SK-N-SH treated with all-trans-retinoic acid at 6 μM for 48 hours (cell line): ENCODE measurements at regions not wholly inside any gene's neighbourhood (a gene's known extent, or its start where the extent isn't known, plus 50 kb on each side); places are given as distances from the start of the nearest gene placed in this dataset.

Source experiments
- ATAC-seq: fragments of 200-7000 bp; cut with Tn5 transposase; 3 replicates; pipeline ENCODE4 v1.9.1; 2020; ENCODE audit warnings: mild to moderate bottlenecking, moderate library complexity
- BACH2 ChIP-seq: fragments of 250-450 bp; sonication (Bioruptor Pico); IDR thresholded peaks from 2 replicates; pipeline ENCODE4 v1.9.0; 2021; ENCODE audit warnings: mild to moderate bottlenecking, borderline replicate concordance
- CSDC2 ChIP-seq: fragments of 250-450 bp; sonication (Bioruptor Pico); IDR thresholded peaks from 2 replicates; pipeline ENCODE4 v1.5.0; 2020; ENCODE audit warnings: mild to moderate bottlenecking, moderate library complexity
- ESRRG ChIP-seq: fragments of 250-450 bp; sonication (Bioruptor Pico); IDR thresholded peaks from 2 replicates; pipeline ENCODE4 v1.6.1; 2021; ENCODE audit warnings: mild to moderate bottlenecking
- GLIS3 ChIP-seq: fragments of 250-450 bp; sonication (Bioruptor Pico); IDR thresholded peaks from 2 replicates; pipeline ENCODE4 v1.5.0; 2020; ENCODE audit warnings: mild to moderate bottlenecking, moderate library complexity
- ISL1 ChIP-seq: fragments of 250-450 bp; sonication (Bioruptor Pico); IDR thresholded peaks from 2 replicates; pipeline ENCODE4 v2.1.2; 2022; ENCODE audit warnings: mild to moderate bottlenecking, moderate library complexity
- OSR1 ChIP-seq: fragments of 250-450 bp; sonication (Bioruptor Pico); IDR thresholded peaks from 2 replicates; pipeline ENCODE4 v1.8.0; 2022; ENCODE audit warnings: moderate library complexity, mild to moderate bottlenecking, inconsistent platforms
- PATZ1 ChIP-seq: fragments of 250-450 bp; sonication (Bioruptor Pico); IDR thresholded peaks from 2 replicates; pipeline ENCODE4 v1.8.0; 2020; ENCODE audit warnings: mild to moderate bottlenecking, moderate library complexity, borderline replicate concordance
- PPARA ChIP-seq: fragments of 250-450 bp; sonication (Bioruptor Pico); IDR thresholded peaks from 2 replicates; pipeline ENCODE4 v1.5.0; 2020; ENCODE audit warnings: mild to moderate bottlenecking, borderline replicate concordance
- RARB ChIP-seq: fragments of 250-450 bp; sonication (Bioruptor Pico); IDR thresholded peaks from 2 replicates; pipeline ENCODE4 v1.8.0; 2021; ENCODE audit warnings: mild to moderate bottlenecking, moderate library complexity
- SNAI2 ChIP-seq: fragments of 250-450 bp; sonication (Bioruptor Pico); IDR thresholded peaks from 2 replicates; pipeline ENCODE4 v1.5.0; 2020; ENCODE audit warnings: mild to moderate bottlenecking, moderate library complexity
- TOX ChIP-seq: fragments of 250-450 bp; sonication (Bioruptor Pico); IDR thresholded peaks from 2 replicates; pipeline ENCODE4 v1.8.0; 2021; ENCODE audit warnings: mild to moderate bottlenecking, moderate library complexity, borderline replicate concordance
- TSHZ2 ChIP-seq: fragments of 250-450 bp; sonication (Bioruptor Pico); IDR thresholded peaks from 2 replicates; pipeline ENCODE4 v1.5.0; 2020; ENCODE audit warnings: mild to moderate bottlenecking, moderate library complexity
- ZC3H10 ChIP-seq: fragments of 250-450 bp; sonication (Bioruptor Pico); IDR thresholded peaks from 2 replicates; pipeline ENCODE4 v1.5.1; 2021; ENCODE audit warnings: mild to moderate bottlenecking, moderate library complexity
- ZFP30 ChIP-seq: fragments of 450-650 bp; formaldehyde crosslinking; IDR thresholded peaks from 2 replicates; pipeline ENCODE4 v1.5.0; 2022; ENCODE audit warnings: mild to moderate bottlenecking, moderate library complexity
- ZNF565 ChIP-seq: fragments of 450-650 bp; formaldehyde crosslinking; conservative IDR thresholded peaks from 2 replicates; pipeline ENCODE4 v1.5.0; 2020; ENCODE audit warnings: low read depth, mild to moderate bottlenecking, moderate library complexity
- ZNF70 ChIP-seq: fragments of 450-650 bp; formaldehyde crosslinking; IDR thresholded peaks from 2 replicates; pipeline ENCODE4 v1.5.0; 2020; ENCODE audit warnings: mild to moderate bottlenecking, moderate library complexity
- ZNF8 ChIP-seq: fragments of 450-650 bp; formaldehyde crosslinking; IDR thresholded peaks from 2 replicates; pipeline ENCODE4 v1.5.0; 2020; ENCODE audit warnings: mild to moderate bottlenecking, moderate library complexity
- TF ChIP-seq, protein P1 (sequence below): fragments of 250-450 bp; sonication (Bioruptor Pico); IDR thresholded peaks from 2 replicates; pipeline ENCODE4 v1.5.1; 2021; ENCODE audit warnings: mild to moderate bottlenecking, moderate library complexity
- TF ChIP-seq, protein P2 (sequence below): fragments of 250-450 bp; sonication (Bioruptor Pico); IDR thresholded peaks from 2 replicates; pipeline ENCODE4 v1.8.0; 2021; ENCODE audit warnings: low read depth, mild to moderate bottlenecking, moderate library complexity, borderline replicate concordance
- TF ChIP-seq, protein P3 (sequence below): fragments of 250-450 bp; sonication (Bioruptor Pico); IDR thresholded peaks from 2 replicates; pipeline ENCODE4 v1.5.1; 2020; ENCODE audit warnings: low read depth, mild to moderate bottlenecking, moderate library complexity

DNA sequence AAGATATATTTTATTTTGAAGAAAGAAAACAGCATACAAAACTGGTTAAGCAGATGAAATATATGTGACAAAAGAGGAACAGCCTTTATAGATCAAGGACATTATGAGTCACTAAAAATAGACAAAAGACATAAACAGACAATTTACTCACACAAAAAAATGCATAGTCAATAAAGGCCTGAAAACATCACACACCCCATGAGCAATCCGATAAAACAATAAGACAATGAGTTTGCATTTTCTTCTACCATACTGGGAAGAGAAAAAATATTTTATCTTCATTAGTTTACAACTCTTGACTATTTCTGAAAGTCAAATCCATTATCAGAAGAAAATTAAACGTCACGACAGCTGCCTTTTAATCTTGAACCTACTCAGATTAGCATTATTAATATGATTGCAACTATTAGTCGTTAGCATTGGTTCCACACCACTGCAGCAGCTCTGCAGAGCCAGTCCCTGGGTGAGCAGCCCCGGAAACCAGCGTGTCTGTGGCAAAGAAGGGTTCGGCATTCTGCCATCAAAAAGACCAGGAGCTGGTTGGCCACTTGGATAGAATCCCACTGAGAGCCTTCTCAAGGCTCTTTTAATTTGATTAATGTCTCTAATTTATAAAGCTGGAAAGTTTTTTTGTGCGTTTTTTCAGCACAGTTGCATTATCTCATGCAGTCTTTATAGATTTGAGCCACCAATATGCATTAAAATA is 305.4 kb upstream of the SHH start (continued):
- TF ChIP-seq PATZ1 (CRISPR knock-in tag), result no peak

DNA sequence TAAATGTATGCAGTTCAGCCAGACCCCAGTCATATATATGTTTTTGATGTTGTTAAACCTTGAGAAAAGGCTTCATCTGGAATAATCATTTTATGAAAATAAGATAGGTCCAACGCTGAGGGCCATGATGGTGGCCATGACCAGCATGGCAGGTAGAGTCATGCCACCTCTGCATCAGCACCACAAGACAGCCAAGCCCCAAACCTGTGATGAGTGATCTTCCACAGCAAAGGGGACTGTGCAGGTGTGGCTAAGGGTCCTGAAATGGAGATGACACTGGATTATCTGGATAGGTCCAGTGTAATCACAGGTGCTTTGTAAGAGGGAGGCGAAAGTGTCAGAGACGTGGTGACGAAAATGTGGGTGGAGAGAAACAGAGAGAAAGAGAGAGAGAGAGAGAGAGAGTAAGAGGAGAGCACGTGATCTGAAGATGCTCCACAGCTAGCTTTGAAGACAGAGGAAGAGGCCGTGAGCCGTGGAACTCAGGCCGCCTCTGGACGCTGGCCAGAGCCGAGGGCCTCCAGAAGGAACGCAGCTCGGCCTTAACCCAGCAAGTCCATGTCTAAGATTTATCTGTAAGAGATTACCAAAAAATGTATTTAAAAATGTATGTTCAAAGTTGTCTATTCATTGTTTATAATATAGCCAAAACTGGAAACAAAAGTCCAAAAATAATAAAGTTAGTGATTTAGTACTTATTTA is 304.4 kb upstream of the SHH start:
- no peak for TF ChIP-seq ISL1 (CRISPR knock-in tag)
- TF ChIP-seq SNAI2 (CRISPR knock-in tag), result no peak
- TF ChIP-seq PPARA (CRISPR knock-in tag), result no peak
- no peak for TF ChIP-seq RARB (CRISPR knock-in tag)
- no peak for TF ChIP-seq ZC3H10 (CRISPR knock-in tag)
- TF ChIP-seq GLIS3 (CRISPR knock-in tag), result no peak
- TF ChIP-seq BACH2, result no peak
- no peak for TF ChIP-seq ZNF70 (CRISPR knock-in tag)
- TF ChIP-seq, protein P1, sequence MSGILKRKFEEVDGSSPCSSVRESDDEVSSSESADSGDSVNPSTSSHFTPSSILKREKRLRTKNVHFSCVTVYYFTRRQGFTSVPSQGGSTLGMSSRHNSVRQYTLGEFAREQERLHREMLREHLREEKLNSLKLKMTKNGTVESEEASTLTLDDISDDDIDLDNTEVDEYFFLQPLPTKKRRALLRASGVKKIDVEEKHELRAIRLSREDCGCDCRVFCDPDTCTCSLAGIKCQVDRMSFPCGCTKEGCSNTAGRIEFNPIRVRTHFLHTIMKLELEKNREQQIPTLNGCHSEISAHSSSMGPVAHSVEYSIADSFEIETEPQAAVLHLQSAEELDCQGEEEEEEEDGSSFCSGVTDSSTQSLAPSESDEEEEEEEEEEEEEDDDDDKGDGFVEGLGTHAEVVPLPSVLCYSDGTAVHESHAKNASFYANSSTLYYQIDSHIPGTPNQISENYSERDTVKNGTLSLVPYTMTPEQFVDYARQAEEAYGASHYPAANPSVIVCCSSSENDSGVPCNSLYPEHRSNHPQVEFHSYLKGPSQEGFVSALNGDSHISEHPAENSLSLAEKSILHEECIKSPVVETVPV, result no peak
- TF ChIP-seq ESRRG (CRISPR knock-in tag), result no peak
- TF ChIP-seq CSDC2, result no peak
- TF ChIP-seq OSR1 (CRISPR knock-in tag), result no peak
- TF ChIP-seq TOX, result no peak
- no peak for TF ChIP-seq PATZ1 (CRISPR knock-in tag)
- TF ChIP-seq, protein P2, sequence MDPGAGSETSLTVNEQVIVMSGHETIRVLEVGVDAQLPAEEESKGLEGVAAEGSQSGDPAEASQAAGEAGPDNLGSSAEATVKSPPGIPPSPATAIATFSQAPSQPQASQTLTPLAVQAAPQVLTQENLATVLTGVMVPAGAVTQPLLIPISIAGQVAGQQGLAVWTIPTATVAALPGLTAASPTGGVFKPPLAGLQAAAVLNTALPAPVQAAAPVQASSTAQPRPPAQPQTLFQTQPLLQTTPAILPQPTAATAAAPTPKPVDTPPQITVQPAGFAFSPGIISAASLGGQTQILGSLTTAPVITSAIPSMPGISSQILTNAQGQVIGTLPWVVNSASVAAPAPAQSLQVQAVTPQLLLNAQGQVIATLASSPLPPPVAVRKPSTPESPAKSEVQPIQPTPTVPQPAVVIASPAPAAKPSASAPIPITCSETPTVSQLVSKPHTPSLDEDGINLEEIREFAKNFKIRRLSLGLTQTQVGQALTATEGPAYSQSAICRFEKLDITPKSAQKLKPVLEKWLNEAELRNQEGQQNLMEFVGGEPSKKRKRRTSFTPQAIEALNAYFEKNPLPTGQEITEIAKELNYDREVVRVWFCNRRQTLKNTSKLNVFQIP (CRISPR knock-in tag), result no peak
- no peak for TF ChIP-seq ZNF565 (CRISPR knock-in tag)
- TF ChIP-seq, protein P3, sequence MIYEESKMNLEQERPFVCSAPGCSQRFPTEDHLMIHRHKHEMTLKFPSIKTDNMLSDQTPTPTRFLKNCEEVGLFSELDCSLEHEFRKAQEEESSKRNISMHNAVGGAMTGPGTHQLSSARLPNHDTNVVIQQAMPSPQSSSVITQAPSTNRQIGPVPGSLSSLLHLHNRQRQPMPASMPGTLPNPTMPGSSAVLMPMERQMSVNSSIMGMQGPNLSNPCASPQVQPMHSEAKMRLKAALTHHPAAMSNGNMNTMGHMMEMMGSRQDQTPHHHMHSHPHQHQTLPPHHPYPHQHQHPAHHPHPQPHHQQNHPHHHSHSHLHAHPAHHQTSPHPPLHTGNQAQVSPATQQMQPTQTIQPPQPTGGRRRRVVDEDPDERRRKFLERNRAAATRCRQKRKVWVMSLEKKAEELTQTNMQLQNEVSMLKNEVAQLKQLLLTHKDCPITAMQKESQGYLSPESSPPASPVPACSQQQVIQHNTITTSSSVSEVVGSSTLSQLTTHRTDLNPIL (CRISPR knock-in tag), result no peak
- no peak for TF ChIP-seq TSHZ2 (CRISPR knock-in tag)
- TF ChIP-seq, all 23 proteins: peak for 0
- ATAC-seq, result no peak

DNA sequence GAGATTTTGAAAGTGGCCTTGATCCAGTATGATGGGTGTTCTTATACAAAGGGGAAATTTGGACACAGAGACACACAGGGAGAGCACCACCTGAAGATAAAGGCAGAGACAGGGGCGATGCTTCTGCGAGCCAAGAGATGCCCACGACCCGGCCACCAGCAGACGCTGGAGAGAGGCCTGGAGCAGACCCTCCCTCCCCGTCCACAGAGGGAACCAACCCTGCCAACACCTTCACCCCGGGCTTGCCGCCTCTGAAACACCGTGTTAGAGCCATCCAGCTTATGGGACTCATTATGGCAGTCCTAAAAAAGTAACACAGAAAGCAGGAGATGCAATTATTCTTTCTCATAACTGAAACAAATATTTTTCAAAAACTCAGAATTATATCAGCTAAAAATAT is 303.3 kb upstream of the SHH start:
- no peak for ATAC-seq
- TF ChIP-seq GLIS3 (CRISPR knock-in tag) (no peak), ZFP30 (CRISPR knock-in tag) (no peak), ZNF8 (no peak), ZNF565 (CRISPR knock-in tag) (no peak)
- TF ChIP-seq, protein P2 (CRISPR knock-in tag), result no peak
- TF ChIP-seq, protein P1, result no peak
- TF ChIP-seq, protein P3 (CRISPR knock-in tag), result no peak
